NB4 (cell line): ENCODE measurements at regions not wholly inside any gene's neighbourhood (a gene's known extent, or its start where the extent isn't known, plus 50 kb on each side); places are given as distances from the start of the nearest gene placed in this dataset.

Source experiments
- DNase-seq: peaks from one replicate; pipeline ENCODE4 v3.0.0; 2010; ENCODE audit warnings: low read depth
- H3K4me3 ChIP-seq: one replicate; pipeline ENCODE4 v1.5.1; 2011; ENCODE audit warnings: mild to moderate bottlenecking, low read depth, low read length, moderate library complexity
- MYC ChIP-seq: IDR thresholded peaks from 2 replicates; pipeline ENCODE4 v1.6.1; 2011; ENCODE audit warnings: low read depth, low read length
- POLR2A ChIP-seq: IDR thresholded peaks from 2 replicates; pipeline ENCODE4 v1.6.1; 2011; ENCODE audit warnings: mild to moderate bottlenecking; ENCODE audit not compliant: insufficient read length; ENCODE audit errors: extremely low read depth
- TF ChIP-seq, protein P1 (sequence below): IDR thresholded peaks from one replicate; pipeline ENCODE4 v1.5.1; 2012; ENCODE audit warnings: low read depth, low read length
- TF ChIP-seq, protein P2 (sequence below): IDR thresholded peaks from 2 replicates; pipeline ENCODE4 v1.6.1; 2011; ENCODE audit warnings: low read depth, low read length

DNA sequence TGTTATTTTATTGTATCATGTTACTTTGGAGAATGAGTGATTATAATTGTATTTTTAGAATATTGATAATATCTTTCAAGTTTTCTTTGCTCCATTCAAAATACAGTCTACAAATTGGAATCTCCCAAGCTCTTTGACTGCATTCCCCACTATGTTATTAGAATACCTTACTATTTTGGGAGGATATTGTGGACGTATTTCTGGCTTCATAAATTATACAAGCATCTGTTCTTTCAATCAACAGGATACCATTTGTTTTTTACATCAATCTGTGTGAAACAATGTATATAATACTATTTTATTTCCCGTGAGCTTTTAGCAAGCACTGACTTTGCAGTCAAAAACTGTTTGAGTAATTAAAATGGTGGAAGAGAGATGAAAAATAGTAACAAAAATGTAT, 226.5 kb downstream of the PTPRC start:
- TF ChIP-seq, protein P1, sequence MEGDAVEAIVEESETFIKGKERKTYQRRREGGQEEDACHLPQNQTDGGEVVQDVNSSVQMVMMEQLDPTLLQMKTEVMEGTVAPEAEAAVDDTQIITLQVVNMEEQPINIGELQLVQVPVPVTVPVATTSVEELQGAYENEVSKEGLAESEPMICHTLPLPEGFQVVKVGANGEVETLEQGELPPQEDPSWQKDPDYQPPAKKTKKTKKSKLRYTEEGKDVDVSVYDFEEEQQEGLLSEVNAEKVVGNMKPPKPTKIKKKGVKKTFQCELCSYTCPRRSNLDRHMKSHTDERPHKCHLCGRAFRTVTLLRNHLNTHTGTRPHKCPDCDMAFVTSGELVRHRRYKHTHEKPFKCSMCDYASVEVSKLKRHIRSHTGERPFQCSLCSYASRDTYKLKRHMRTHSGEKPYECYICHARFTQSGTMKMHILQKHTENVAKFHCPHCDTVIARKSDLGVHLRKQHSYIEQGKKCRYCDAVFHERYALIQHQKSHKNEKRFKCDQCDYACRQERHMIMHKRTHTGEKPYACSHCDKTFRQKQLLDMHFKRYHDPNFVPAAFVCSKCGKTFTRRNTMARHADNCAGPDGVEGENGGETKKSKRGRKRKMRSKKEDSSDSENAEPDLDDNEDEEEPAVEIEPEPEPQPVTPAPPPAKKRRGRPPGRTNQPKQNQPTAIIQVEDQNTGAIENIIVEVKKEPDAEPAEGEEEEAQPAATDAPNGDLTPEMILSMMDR, result no peak
- TF ChIP-seq POLR2A (no peak), MYC (no peak)
- TF ChIP-seq, protein P2, sequence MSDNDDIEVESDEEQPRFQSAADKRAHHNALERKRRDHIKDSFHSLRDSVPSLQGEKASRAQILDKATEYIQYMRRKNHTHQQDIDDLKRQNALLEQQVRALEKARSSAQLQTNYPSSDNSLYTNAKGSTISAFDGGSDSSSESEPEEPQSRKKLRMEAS, result no peak
- H3K4me3 ChIP-seq, result no peak overlapping the region
- no peak for DNase-seq

DNA sequence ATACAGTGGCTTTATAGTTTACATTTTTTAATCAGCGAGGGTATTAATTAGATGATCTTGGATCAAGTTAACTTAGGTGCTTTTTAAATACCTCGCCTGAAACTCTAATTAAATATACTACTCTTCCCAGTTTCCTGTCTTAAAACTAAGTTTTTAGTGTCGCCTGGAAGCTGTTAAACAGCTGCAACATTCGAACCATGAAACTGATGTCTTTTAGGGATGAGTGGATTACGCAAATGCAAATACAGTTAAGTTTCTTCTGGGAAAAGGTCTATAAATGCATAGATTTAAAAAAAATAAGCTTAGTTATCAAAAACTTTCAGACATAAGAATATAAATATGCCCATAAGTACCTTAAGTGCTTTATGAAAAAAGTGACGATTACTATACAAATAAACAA, 228.3 kb downstream of the PTPRC start:
- DNase-seq, result no peak
- TF ChIP-seq, protein P2, result no peak
- TF ChIP-seq POLR2A (no peak), MYC (no peak)
- TF ChIP-seq, protein P1, result no peak
- H3K4me3 ChIP-seq, result no peak overlapping the region

DNA sequence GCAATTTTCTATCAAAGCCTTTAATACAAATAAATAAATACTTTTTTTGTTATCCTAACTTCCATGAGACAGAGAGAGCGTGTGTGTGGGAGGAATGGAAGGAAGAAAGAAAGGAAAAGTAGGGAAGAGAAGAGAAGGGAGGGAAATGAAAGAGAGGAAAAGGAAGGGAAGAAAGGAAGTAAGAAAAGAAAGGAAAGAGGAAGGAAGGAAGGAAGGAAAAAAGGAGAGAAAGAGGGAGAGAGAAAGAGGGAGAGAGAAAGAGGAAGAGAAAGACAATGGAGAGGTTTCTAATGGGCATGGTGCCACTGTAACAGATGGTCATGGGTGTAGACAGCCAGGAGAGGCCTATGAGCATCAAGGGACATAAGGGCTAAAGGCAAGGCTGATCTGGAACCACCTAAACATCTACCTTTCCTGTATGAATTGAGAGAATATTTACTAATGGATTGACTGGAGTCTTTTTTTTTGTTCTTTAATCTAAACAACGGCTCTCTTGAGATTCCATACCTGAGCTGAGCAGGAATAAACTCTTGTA, 234.9 kb downstream of the PTPRC start:
- TF ChIP-seq POLR2A (no peak), MYC (no peak)
- TF ChIP-seq, protein P1, result no peak
- TF ChIP-seq, protein P2, result no peak
- H3K4me3 ChIP-seq, result no peak overlapping the region
- DNase-seq, result no peak

DNA sequence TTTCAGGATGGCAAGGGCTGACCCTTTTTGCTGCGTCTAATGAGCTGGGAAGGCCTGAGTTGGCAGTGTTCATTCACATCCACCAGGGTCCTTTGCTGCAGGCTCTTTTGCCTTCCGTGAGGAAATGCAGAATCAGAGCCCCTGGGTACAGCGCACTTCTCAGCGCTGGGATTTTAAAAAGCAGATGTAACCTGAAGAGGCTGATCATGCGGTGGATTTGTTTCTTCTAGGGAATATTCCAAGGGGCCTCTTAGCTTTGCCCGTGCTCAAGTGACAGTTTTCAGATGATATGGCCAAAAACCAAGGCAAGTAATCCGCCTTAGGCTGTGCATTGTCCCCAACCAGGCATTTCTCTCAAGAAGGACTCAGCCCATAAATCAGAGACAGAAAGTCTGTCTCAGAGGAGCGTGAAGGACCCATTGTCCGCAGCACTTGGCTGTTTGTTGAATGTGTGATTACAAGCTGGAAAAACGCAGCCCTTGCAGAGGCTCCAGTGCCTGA, 237.6 kb downstream of the PTPRC start:
- no peak overlapping the region for H3K4me3 ChIP-seq
- DNase-seq, result no peak
- TF ChIP-seq, protein P1, result no peak

DNA sequence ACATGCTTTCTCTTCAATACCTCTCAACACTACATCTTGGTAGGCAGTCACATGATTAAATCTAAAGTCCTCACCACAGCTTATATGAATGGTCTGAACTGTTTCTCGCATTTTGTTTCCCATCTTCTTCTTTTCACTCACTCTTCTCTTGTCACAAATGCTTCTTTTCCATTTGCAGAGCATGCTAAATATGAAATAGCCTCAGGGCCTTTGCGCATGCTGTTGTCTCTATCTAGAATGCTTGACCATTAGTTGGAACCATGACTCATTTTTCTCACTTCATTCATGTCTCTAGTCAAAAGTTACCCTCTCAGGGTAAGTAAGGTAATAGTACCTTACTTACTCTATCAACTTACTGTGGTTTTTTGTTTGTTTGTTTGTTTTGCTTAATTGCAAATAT, 239.7 kb downstream of the PTPRC start:
- TF ChIP-seq, protein P2, result no peak
- no peak for TF ChIP-seq MYC
- no peak for TF ChIP-seq POLR2A
- TF ChIP-seq, protein P1, result no peak
- H3K4me3 ChIP-seq, result no peak overlapping the region
- no peak for DNase-seq
